ENCODE measurements at regions not wholly inside any gene's neighbourhood (a gene's known extent, or its start where the extent isn't known, plus 50 kb on each side); places are given as distances from the start of the nearest gene placed in this dataset.
"Not testable (repeated sequence)": the region's sequence is repeated elsewhere in the genome, so short reads cannot be mapped to it uniquely, and the experiment has no call there.

DNA sequence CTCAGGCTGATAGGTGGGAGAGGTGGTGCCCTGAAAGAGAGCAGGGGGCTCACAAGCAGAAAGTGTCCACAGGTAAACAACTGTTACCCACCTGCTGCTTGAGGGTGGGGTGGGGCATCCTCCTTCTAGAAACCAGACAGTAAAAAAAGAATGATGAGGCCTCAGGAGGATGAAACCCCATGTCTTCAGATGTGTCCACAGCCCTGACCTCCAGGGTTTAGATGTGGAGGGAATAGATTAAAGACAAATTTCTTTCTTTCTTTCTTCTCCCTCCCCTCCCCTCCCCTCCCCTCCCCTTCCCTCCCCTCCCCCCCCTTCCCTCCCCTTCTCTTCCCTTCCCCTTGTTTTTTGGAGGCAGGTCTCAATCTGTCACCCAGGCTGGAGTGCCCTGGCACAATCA is 333.5 kb upstream of the NUPR2 start:
- no peak for DNase-seq

DNA sequence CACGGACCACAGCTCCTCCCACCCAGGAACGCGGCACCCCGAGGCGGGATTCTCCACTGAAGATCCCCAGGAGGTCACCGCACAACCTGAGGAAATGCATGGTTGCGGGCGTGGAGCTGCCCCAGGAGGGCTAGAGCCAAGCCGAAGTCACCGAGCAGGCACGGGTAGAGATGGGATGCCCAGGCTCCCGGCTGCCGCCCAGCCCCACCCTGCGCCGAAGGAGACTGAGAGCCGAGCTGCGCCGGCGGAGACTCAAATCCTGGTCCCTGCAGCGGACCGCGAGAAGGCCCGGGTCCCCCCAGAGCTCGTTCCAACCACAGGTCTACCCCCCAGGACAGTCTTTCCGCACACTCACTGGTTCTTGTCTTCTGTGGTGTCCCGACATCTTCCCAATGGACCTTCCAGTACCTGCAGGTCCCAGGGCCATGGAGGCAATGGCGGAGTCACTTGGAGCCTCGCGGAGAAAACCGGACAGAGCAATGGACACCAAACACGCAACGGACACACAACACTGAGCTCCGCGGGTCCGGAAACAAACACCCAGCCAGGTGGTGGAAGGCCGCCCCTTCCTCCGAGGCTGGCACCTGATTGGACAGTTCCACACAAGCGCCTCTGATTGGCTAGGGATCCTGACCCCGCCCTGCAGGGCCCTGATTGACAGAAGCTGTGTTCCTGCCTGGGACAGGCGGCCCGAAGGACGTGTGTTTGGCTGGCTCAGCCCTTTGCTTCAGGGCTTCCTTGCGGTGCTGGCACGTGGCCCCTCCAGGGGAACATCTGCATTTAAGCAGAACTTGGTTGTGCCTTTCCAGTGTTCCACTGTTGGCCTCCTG is 331.9 kb upstream of the NUPR2 start:
- no peak for DNase-seq

DNA sequence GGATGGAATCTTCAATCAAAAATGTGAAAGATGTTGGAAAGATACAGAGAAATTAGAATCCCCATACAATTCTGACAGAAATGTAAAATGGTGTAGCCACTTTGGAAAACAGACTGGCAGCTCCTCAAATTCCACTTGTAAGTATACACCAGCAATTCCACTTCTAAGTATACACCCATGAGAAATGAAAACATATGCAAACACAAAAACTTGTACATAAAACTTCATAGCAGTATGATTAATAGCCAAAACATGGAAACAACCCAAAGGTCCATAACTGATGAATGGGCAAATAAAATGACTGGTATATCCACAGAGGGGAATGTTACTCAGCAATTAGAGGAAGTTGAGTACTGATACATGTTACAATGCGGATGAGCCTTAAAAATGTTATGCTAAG is 304.3 kb upstream of the NUPR2 start:
- not testable (repeated sequence) for DNase-seq

DNA sequence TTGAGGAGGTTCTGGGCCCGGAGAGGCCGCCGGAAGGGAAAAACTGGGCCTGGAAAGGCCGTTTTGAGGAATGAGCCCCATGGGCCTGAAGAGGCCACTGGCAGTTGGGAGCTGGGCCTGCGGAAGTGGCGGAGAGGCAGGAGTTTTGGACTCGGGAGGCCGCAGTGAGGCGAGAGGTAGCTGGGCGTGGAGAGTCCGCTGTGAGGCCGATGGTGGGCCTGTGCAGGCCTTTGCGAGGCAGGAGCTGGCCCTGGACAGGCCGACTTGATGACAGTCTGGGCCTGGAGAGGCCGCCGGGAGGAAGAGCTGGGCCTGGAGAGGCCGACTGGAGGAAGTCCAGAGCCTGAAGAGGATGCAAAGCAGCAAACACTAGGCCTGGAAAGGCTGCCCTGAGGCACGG is 259.0 kb upstream of the NUPR2 start:
- DNase-seq = no peak

DNA sequence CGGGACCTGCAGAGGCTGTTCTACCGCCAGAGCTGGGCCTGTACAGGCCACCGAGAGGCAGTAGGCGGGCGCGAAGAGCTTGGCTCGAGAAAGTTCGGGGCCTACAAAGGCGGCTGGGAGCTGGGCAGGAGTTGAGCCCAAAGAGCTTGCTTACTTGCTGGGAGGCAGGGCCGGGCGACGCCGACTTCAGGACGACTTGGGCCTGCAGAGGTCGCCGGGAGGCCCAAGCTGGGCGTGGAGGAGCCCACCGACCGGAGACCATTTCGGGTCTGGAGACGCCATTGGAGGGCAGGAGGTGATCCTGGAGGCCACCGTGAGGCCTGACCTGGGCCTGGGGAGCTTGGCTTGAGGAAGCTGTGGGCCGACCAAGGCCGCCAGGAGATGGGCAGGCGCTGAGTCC is 258.4 kb upstream of the NUPR2 start:
- not testable (repeated sequence) for DNase-seq

DNA sequence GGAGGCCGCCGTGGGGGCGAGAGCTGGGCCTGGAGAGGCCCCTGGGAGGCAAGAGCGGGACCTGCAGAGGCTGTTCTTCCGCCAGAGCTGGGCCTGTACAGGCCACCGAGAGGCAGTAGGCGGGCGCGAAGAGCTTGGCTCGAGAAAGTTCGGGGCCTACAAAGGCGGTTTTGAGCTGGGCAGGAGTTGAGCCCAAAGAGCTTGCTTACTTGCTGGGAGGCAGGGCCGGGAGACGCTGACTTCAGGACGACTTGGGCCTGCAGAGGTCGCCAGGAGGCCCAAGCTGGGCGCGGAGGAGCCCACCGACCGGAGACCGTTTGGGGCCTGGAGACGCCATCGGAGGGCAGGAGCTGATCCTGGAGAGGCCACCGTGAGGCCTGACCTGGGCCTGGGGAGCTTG is 257.1 kb upstream of the NUPR2 start:
- DNase-seq = peak; percentile 27

DNA sequence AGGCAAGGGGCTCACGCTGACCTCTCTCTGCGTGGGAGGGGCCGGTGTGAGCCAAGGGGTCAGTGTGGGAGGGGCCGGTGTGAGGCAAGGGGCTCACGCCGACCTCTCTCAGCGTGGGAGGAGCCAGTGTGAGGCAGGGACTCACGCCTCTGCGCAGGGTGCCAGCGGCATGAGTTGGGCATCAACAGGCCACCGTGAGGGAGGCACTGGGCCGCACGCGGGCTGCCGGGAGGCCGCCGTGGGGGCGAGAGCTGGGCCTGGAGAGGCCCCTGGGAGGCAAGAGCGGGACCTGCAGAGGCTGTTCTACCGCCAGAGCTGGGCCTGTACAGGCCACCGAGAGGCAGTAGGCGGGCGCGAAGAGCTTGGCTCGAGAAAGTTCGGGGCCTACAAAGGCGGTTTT is 255.6 kb upstream of the NUPR2 start:
- not testable (repeated sequence) for DNase-seq

DNA sequence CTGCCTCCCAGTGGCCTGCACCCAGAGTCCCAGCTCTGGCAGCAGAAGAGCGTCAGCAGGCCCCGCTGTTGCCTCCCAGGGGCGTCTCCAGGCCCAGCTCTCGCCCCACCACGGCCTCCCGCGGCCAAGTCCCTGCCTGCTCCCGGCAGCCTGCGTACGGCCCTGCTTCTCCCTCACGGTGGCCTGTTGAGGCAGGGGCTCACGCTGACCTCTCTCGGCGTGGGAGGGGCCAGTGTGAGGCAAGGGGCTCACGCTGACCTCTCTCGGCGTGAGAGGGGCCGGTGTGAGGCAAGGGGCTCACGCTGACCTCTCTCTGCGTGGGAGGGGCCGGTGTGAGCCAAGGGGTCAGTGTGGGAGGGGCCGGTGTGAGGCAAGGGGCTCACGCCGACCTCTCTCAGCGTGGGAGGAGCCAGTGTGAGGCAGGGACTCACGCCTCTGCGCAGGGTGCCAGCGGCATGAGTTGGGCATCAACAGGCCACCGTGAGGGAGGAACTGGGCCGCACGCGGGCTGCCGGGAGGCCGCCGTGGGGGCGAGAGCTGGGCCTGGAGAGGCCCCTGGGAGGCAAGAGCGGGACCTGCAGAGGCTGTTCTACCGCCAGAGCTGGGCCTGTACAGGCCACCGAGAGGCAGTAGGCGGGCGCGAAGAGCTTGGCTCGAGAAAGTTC is 254.1 kb upstream of the NUPR2 start:
- DNase-seq = not testable (repeated sequence)

DNA sequence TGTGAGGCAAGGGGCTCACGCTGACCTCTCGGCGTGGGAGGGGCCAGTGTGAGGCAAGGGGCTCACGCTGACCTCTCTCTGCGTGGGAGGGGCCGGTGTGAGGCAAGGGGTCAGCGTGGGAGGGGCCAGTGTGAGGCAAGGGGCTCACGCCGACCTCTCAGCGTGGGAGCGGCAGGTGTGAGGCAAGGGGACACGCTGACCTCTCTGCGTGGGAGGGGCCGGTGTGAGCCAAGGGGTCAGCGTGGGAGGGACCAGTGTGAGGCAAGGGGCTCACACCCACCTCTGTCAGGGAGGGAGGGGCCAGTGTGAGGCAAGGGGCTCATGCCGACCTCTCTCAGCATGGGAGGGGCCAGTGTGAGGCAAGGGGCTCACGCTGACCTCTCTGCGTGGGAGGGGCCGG is 251.7 kb upstream of the NUPR2 start:
- not testable (repeated sequence) for DNase-seq

DNA sequence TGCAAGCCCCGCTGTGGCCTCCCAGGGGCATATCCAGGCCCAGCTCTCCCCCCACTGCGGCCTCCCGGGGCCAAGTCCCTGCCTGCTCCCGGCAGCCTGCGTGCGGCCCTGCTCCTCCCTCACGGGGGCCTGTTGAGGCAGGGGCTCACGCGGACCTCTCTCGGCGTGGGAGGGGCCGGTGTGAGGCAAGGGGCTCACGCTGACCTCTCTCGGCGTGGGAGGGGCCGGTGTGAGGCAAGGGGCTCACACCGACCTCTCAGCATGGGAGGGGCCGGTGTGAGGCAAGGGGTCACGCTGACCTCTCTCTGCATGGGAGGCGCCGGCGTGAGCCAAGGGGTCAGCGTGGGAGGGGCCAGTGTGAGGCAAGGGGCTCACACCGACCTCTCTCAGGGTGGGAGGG is 251.2 kb upstream of the NUPR2 start:
- DNase-seq = not testable (repeated sequence)

DNA sequence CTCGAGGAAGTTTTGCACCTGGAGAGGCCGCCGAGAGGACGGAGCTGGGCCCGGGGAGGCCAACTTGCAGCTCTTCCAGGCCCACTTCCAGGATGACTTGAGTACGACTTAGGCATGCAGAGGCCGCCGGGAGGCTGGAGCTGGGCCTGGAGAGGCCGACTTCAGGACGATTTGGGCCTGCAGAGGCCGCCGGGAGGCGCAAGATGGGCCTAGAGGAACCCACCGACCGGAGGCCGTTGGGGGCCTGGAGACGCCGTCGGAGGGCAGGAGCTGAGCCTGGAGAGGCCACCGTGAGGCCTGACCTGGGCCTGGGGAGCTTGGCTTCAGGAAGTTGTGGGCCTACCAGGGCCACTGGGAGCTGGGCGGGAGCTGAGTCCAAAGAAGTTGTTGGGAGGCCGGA is 250.5 kb upstream of the NUPR2 start:
- DNase-seq = not testable (repeated sequence)

DNA sequence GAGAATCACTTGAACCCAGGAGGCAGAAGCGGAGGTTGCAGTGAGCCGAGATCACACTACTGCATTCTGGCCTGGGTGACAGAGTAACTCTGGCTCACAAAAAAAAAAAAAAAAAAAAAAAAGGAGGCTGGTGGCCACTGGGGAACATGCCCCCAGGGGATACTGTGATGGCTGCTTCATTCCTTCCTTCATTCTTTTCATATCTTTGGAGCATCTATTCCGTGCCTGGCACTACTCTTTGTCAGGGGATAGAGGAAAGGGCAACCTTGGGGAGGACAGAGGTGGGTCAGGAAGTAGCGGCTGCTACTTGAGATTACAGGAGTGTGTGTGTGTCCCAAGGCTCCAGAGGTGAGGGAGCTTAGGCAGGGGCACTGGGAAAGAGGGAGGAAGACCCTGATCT is 236.4 kb upstream of the NUPR2 start:
- DNase-seq = not testable (repeated sequence)

DNA sequence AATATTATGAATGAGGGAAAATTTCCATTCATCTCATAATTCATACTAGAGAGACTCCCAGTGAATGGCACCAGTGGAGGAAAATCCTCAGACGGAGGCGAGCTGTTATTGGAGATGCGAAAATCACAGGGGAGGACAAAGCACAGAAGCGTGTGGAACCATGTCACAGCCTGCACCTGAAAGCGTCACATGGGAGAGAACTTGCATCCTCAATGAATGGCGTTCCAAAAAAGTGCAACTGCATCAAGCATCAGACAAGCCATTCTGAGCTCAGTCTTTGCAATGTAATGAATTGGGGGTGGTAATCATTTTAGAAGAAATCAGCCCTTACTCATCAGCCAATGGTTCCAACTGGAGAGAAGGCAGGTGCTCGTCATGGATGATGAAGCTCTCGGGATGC is 235.0 kb upstream of the NUPR2 start:
- DNase-seq = not testable (repeated sequence)

DNA sequence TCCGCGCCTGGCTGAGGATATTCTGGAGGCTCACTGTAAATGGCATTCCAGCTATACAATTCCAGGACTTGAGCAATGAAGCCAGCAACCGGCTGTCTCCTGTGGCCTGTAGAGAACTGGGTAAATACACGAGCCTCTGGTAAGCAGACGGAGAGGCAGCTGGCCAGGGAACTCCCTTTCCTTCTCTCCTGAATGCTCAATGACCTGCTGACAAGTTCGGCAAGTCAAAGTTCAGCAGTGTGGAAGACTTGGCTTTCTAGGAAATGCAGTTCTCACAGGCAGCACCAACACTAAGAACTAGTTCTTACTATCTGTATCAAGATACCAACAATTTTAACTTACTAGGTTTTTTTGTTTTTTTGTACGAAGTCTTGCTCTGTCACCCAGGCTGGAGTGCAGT is 232.1 kb upstream of the NUPR2 start:
- not testable (repeated sequence) for DNase-seq

DNA sequence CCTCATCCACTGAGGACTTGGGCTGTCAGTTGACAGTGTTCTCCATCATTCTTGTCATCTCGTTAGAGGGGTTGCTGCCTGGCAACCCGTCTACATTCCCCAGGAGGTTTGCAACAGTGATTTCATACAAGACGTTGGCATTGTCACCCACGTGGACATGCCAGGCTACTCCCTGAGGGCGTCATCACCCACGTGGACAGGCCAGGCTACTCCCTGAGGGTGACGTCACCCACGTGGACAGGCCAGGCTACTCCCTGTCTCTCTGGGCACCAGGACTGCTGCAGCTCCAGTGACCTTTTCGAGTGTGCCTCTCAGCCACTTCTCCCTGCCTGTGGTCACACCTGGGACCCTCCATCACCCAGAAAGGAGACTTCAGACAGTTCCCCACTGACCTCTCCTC is 212.1 kb upstream of the NUPR2 start:
- not testable (repeated sequence) for DNase-seq

DNA sequence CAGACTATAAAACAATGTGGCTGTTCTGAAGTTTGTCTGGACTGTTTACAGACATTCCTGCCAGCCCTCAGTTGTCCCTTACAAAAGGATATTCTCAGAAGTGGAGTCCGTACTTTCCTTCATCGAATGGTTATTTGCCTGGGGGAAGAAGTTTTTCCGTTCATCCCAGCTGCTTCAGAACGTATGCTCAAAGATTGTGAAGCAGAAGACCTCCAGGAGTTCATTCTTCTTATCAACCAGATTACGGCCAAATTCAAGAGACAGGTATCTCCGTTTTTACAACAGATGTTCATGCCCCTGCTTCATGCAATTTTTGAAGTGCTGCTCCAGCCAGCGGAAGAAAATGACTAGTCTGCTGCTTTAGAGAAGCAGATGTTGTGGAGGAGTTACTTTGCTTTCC is 174.3 kb upstream of the NUPR2 start:
- DNase-seq = no peak

DNA sequence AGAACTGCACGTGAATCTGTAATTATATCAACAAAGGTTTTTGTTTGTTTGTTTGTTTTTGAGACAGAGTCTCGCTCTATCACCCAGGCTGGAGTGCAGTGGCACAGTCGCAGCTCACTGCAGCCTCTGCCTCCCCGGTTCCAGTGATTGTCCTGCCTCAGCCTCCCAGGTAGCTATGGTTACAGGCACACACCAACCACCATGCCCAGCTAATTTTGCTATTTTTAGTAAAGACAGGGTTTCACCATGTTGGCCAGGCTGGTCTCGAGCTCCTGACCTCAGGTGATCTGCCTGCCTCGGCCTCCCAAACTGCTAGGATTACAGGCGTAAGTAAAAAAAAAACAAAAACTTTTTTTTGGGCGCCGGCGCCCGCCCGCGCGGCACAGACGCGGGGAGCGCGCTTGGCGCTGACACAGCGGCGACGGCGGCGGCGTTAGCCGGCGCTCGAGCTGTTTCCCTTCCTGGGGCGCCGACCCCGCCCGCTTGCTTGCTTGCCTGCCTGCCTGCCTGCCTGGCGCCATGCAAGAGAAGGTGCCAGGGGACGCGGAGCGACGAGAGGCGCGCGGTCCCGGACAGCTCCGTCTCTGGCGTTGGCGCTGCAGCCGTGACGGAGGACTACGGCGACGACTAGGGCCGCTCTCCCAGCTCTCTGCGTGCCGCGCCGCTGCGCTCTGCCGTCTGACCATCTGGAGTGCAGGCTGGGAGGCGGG is 171.4 kb upstream of the NUPR2 start:
- DNase-seq = no peak

DNA sequence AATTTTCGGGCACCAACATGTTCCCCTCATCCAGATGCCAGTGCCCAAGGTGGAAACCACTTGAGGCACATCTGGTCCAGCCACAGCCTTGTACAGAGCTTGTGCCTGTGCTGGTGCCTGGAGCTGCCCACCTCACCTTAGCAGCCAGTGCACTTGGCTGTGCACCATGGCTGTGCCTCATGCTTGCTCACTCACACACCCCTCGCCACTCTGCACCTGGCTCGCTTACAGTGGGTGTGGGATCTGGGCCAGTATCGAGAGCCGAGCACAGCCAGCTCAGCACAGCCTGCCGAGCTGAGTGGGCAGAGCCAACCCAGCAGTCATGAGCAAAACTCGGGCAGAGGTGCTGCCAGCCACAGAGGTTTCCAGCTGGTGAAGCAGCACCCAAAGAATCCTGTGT is 139.9 kb upstream of the NUPR2 start:
- no peak for DNase-seq

DNA sequence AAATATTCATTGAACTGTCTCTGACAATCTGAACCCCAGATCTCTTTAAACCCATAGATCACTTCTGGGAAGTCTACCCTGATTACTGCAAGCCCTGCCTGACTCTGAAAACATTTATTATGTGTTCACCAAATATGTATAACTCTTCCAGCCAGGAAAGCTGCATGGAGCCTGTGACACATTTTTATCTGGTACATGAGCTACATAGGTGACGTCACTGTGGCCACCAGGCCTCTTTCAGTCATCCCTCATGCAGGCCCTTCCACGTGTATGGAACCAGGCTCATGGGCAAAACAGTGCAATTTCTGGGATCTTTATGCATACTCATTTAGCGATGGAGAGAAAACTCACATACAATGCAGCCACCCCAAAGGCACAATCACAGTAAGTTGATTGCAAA is 133.9 kb upstream of the NUPR2 start:
- DNase-seq = no peak

DNA sequence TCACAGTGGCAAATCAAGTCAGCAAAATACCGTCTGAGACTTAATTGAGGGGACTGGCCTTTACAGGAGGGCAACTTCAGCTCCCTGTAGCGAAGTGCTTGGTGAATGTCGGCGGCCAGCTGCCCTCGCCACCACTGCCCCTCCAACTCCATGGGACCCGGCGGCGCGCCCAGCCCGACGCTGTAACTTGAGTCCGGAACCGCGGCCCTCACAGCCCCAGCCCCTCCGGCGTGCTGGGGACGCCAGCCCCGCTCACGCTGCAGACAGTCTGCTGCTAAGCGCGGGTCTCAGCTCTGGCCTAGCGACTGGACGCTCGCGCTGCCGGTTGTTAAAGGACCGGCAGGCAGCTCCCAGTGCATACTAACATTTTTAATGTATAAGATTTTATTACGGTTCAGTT is 113.4 kb upstream of the NUPR2 start:
- DNase-seq = no peak

DNA sequence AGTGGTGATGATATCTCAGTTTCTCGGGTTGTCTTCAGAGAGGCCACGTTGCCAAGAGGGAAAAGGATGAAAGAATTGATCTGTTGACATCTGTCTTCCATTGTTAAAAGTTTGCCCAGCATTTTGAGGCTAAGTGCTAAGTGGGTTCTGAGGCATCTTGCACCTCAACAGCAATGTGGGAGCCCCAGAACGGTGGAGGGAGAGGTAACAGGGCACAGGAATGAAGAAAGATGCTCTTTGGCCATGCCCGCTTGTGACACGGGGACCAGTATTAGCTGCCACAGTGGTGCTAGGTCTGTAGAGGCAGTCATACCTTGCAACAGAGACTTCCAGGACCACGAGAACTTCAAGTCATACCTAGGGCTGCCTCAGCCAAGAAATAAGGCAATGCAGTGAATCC is 106.6 kb upstream of the NUPR2 start:
- no peak for DNase-seq

DNA sequence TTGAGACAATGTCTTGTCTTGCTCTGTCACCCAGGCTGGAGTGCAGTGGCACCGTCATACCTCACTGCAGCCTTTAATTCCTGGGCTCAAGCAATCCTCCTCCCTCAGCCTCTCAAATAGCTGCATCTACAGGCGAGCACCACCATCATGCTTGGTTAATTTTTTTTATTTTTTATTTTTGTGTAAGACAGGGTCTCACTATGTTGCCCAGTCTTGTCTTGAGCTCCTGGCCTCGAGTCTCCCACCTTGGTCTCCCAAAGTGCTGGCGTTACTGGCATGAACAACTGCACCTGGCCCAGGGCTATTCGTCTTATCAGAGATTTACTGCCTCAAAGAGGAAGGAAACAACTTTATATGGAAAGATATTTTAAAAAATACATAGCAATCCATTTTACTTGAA is 102.8 kb upstream of the NUPR2 start:
- no peak for DNase-seq

DNA sequence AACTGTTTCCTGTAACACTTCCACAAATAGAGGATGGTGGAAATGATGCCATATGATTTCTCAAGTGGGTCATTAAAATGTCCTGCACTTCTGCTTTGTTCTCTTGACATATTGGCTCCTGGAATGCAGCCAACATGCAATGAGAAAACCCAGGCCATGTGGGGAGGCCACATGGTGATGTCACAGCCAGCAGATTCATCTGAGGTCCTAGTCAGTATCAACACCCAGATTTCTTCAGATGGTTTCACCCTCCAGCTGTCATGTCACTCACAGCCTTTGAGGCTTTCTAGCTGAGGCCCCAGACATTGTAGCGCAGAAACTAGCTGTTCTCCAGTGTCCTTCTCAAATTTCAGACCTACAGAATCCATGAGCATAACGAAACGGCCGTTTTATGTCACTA is 102.3 kb upstream of the NUPR2 start:
- DNase-seq = no peak

DNA sequence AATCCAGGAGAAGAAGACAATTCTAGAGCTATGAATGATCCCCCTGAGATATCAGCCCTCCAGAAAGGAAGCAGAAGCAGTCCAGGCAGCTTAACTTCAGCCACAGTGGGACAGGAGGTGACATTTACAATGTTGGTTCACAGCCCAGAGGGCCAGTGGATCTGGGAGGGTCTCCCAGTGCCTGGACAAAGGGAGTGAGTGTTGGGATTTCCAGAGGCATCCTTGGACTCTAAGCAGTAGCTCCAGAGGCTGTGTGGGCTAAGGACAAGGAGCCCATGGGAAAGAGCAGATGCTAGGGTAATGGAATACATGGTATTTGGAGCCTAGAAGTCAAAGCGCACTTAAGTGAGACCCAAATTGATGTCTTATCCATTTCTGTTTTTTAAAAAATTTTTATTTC is 97.4 kb upstream of the NUPR2 start:
- no peak for DNase-seq
